H9 (cell line): ENCODE measurements at regions not wholly inside any gene's neighbourhood (a gene's known extent, or its start where the extent isn't known, plus 50 kb on each side); places are given as distances from the start of the nearest gene placed in this dataset.
A peak's percentile ranks its signal among the peaks of the same experiment; 100 is the strongest.

Source experiments
- DNase-seq: peaks from one replicate; pipeline ENCODE4 v3.0.0-alpha.2; 2017
- H2AFZ ChIP-seq: one replicate; pipeline ENCODE4 v1.6.1; 2013; ENCODE audit warnings: mild to moderate bottlenecking, low read length, control low read depth, moderate library complexity
- H2AK5ac ChIP-seq: 2 replicates; pipeline ENCODE4 v1.6.1; 2013; ENCODE audit warnings: low read length, control low read depth, mixed read lengths; ENCODE audit not compliant: insufficient read length
- H2BK120ac ChIP-seq: one replicate; pipeline ENCODE4 v1.6.1; 2013; ENCODE audit warnings: low read depth, mild to moderate bottlenecking, low read length, control low read depth, inconsistent platforms; ENCODE audit not compliant: poor library complexity, severe bottlenecking
- H2BK12ac ChIP-seq: 2 replicates; pipeline ENCODE4 v1.6.1; 2013; ENCODE audit warnings: low read length, control low read depth, mixed read lengths, low read depth; ENCODE audit not compliant: insufficient read length
- H2BK15ac ChIP-seq: 2 replicates; pipeline ENCODE4 v1.6.1; 2013; ENCODE audit warnings: low read depth, low read length, control low read depth
- H2BK20ac ChIP-seq: one replicate; pipeline ENCODE4 v1.6.1; 2013; ENCODE audit warnings: low read depth, mild to moderate bottlenecking, low read length, control low read depth, inconsistent platforms; ENCODE audit not compliant: poor library complexity, severe bottlenecking
- H2BK5ac ChIP-seq: 2 replicates; pipeline ENCODE4 v1.6.1; 2013; ENCODE audit warnings: low read length, control low read depth, mixed read lengths; ENCODE audit not compliant: insufficient read length
- H3K14ac ChIP-seq: 2 replicates; pipeline ENCODE4 v1.6.1; 2013; ENCODE audit warnings: low read length, control low read depth; ENCODE audit not compliant: insufficient read depth
- H3K18ac ChIP-seq: 2 replicates; pipeline ENCODE4 v1.6.1; 2013; ENCODE audit warnings: low read depth, mild to moderate bottlenecking, mixed read lengths, low read length, control low read depth; ENCODE audit not compliant: insufficient read length
- H3K23ac ChIP-seq: 2 replicates; pipeline ENCODE4 v1.6.1; 2013; ENCODE audit warnings: low read length, control low read depth, mixed read lengths, low read depth; ENCODE audit not compliant: insufficient read length
- H3K23me2 ChIP-seq: 2 replicates; pipeline ENCODE4 v1.6.1; 2013; ENCODE audit warnings: low read depth, mild to moderate bottlenecking, mixed read lengths, low read length, control low read depth; ENCODE audit not compliant: insufficient read length, poor library complexity, severe bottlenecking
- H3K27ac ChIP-seq: 2 replicates; pipeline ENCODE4 v1.5.1; 2013; ENCODE audit warnings: low read length, control low read depth, mixed read lengths, low read depth; ENCODE audit not compliant: insufficient read length
- H3K27me3 ChIP-seq: 2 replicates; pipeline ENCODE4 v1.6.1; 2013; ENCODE audit warnings: low read length, control low read depth, inconsistent platforms; ENCODE audit not compliant: insufficient read depth
- H3K4ac ChIP-seq: 2 replicates; pipeline ENCODE4 v1.6.1; 2013; ENCODE audit warnings: low read depth, mild to moderate bottlenecking, control low read depth, inconsistent platforms, low read length, moderate library complexity
- H3K4me1 ChIP-seq: 2 replicates; pipeline ENCODE4 v1.6.1; 2013; ENCODE audit warnings: low read length, control low read depth, inconsistent platforms; ENCODE audit not compliant: insufficient read depth
- H3K4me2 ChIP-seq: 2 replicates; pipeline ENCODE4 v1.6.1; 2013; ENCODE audit warnings: low read length, control low read depth, mixed read lengths; ENCODE audit not compliant: insufficient read length, insufficient read depth
- H3K56ac ChIP-seq: 2 replicates; pipeline ENCODE4 v1.6.1; 2013; ENCODE audit warnings: low read depth, mild to moderate bottlenecking, mixed read lengths, low read length, control low read depth; ENCODE audit not compliant: insufficient read length
- H3K79me1 ChIP-seq: 2 replicates; pipeline ENCODE4 v1.6.1; 2013; ENCODE audit warnings: low read depth, mild to moderate bottlenecking, moderate library complexity, low read length, control low read depth, inconsistent platforms; ENCODE audit not compliant: insufficient read depth, poor library complexity, severe bottlenecking
- H3K79me2 ChIP-seq: 2 replicates; pipeline ENCODE4 v1.6.1; 2013; ENCODE audit warnings: low read length, control low read depth, inconsistent platforms; ENCODE audit not compliant: insufficient read depth
- H3K9ac ChIP-seq: 2 replicates; pipeline ENCODE4 v1.6.1; 2013; ENCODE audit warnings: low read length, control low read depth, mixed read lengths; ENCODE audit not compliant: insufficient read length; ENCODE audit errors: extremely low read depth
- H3K9me3 ChIP-seq: one replicate; pipeline ENCODE4 v1.6.1; 2013; ENCODE audit warnings: low read depth, low read length, inconsistent platforms; ENCODE audit not compliant: control insufficient read depth
- H3T11ph ChIP-seq: one replicate; pipeline ENCODE4 v1.6.1; 2013; ENCODE audit warnings: mild to moderate bottlenecking, low read length, control low read depth, inconsistent platforms
- H4K20me1 ChIP-seq: one replicate; pipeline ENCODE4 v1.6.1; 2013; ENCODE audit not compliant: control insufficient read depth, insufficient read length, insufficient read depth
- H4K5ac ChIP-seq: 2 replicates; pipeline ENCODE4 v1.6.1; 2013; ENCODE audit warnings: low read depth, mild to moderate bottlenecking, mixed read lengths, low read length, control low read depth; ENCODE audit not compliant: insufficient read length
- H4K8ac ChIP-seq: replicated peaks from 2 replicates; pipeline ENCODE4 v1.6.1; 2013; ENCODE audit warnings: low read length, control low read depth, mixed read lengths, low read depth; ENCODE audit not compliant: insufficient read length
- H4K91ac ChIP-seq: 2 replicates; pipeline ENCODE4 v1.6.1; 2013; ENCODE audit warnings: low read depth, mild to moderate bottlenecking, moderate library complexity, mixed read lengths, low read length, control low read depth; ENCODE audit not compliant: insufficient read length
- H3K27ac Mint-ChIP-seq, 3 experiments: 2 replicates in 2 of 3; 3 replicates in 1 of 3; pipeline ENCODE4 v1.8.0; 2020 to 2021; ENCODE audit warnings: mixed read lengths in 3 of 3, mild to moderate bottlenecking in 1 of 3, moderate library complexity in 1 of 3
- H3K27me3 Mint-ChIP-seq: 2 replicates; pipeline ENCODE4 v1.8.0; 2021; ENCODE audit warnings: low read depth, mild to moderate bottlenecking, moderate library complexity, mixed read lengths
- H3K36me3 Mint-ChIP-seq, 3 experiments: 2 replicates in 2 of 3; 3 replicates in 1 of 3; pipeline ENCODE4 v1.8.0; 2020 to 2021; ENCODE audit warnings: low read depth in 3 of 3, mixed read lengths in 3 of 3; ENCODE audit not compliant: insufficient read depth in 1 of 3
- H3K4me1 Mint-ChIP-seq, 2 experiments: 2 replicates each; pipeline ENCODE4 v1.8.0; 2020; ENCODE audit warnings: mixed read lengths in 2 of 2
- H3K4me3 Mint-ChIP-seq, 2 experiments: 2 replicates in 1 of 2; 3 replicates in 1 of 2; pipeline ENCODE4 v1.8.0; 2020 to 2021; ENCODE audit warnings: mild to moderate bottlenecking in 2 of 2, mixed read lengths in 2 of 2, moderate library complexity in 1 of 2
- H3K9me3 Mint-ChIP-seq, 2 experiments: 2 replicates in 1 of 2; 3 replicates in 1 of 2; pipeline ENCODE4 v1.8.0; 2020; ENCODE audit warnings: mild to moderate bottlenecking in 2 of 2, mixed read lengths in 2 of 2, moderate library complexity in 1 of 2
- WGBS: extraction: QIAGEN DNeasy Blood & Tissue Kit; methylation state at CpG from one replicate; pipeline ENCODE4 v1.1.7; 2013; ENCODE audit warnings: missing lambda C conversion rate, low lambda C conversion rate, mixed read lengths; ENCODE audit not compliant: insufficient read length; ENCODE audit errors: extremely low coverage; 5-methylcytosine and 5-hydroxymethylcytosine counted together
- TF ChIP-seq, protein P1 (sequence below): fragments of 200-600 bp; sonication (generic); conservative IDR thresholded peaks from 3 replicates; pipeline ENCODE4 v1.8.0; 2021; ENCODE audit warnings: antibody characterized with exemption, mild to moderate bottlenecking

DNA sequence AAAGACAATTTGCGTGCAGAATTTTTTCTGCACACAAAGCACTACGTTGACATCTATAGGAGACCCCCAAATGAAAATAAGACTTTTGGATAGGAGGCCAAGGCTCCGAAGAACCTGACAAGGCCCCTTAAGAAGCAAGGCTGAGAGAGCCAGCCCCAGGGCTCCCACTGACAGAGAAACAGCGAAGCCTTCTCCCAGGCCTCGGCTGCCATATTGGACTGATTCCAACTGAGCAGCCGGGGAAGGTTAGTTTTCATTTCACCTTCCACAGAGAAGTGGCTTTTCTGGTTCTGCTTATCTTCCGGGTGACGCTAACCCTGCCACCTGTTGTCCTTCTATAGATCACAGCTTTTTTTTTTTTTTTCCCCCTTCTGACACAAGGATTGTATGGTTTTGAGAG, 356.7 kb downstream of the SOX9 start:
- Mint-ChIP-seq H3K27ac (peak overlapping the region in 2 of 3 experiments; percentile 94 to 100; a peak in 4 of 7 replicates), H3K4me1 (peaks cover 47 to 50% of the 10 kb centered on the region in 2 experiments), H3K9me3 (peaks cover 0 to 8% of the 10 kb centered on the region in 2 experiments; a peak in 4 of 5 replicates), H3K4me3 (0 out of 5 replicates have a peak overlapping the region, but pooled peaks of 1 of the 2 experiments have one; percentile 39), H3K36me3 (peaks cover 0 to 15% (median 2%) of the 10 kb centered on the region in 3 experiments; a peak in 2 of 7 replicates), H3K27me3 (peaks cover 2% of the 10 kb centered on the region; the same call in 1 of the 2 replicates)
- Histone ChIP-seq H2AK5ac (no peak overlapping the region), H3K27me3 (no peaks in the 10 kb centered on the region), H2BK15ac (no peak overlapping the region), H2BK120ac (peak overlapping the region; percentile 52), H3K18ac (peak overlapping the region; percentile 42), H4K8ac (no peak overlapping the region), H4K5ac (no peak overlapping the region), H4K91ac (no peak overlapping the region), H3K23me2 (no peaks in the 10 kb centered on the region), H3K4me2 (no peak overlapping the region), H3K79me1 (no peaks in the 10 kb centered on the region), H3T11ph (no peak overlapping the region), H3K27ac (peak overlapping the region; percentile 62), H3K14ac (no peak overlapping the region), H3K4me1 (peaks cover 20% of the 10 kb centered on the region), H3K9ac (no peak overlapping the region), H3K9me3 (no peaks in the 10 kb centered on the region), H2BK12ac (peak overlapping the region; percentile 21), H3K4ac (peak overlapping the region; percentile 85; the same call in 1 of the 2 replicates), H2BK20ac (no peak overlapping the region), H3K23ac (no peak overlapping the region), H2AFZ (no peak overlapping the region), H3K79me2 (no peaks in the 10 kb centered on the region), H4K20me1 (no peaks in the 10 kb centered on the region), H2BK5ac (no peak overlapping the region), H3K56ac (no peak overlapping the region)
- no CpG with 5 or more reads among the region's 8 CpGs for WGBS
- TF ChIP-seq, protein P1, sequence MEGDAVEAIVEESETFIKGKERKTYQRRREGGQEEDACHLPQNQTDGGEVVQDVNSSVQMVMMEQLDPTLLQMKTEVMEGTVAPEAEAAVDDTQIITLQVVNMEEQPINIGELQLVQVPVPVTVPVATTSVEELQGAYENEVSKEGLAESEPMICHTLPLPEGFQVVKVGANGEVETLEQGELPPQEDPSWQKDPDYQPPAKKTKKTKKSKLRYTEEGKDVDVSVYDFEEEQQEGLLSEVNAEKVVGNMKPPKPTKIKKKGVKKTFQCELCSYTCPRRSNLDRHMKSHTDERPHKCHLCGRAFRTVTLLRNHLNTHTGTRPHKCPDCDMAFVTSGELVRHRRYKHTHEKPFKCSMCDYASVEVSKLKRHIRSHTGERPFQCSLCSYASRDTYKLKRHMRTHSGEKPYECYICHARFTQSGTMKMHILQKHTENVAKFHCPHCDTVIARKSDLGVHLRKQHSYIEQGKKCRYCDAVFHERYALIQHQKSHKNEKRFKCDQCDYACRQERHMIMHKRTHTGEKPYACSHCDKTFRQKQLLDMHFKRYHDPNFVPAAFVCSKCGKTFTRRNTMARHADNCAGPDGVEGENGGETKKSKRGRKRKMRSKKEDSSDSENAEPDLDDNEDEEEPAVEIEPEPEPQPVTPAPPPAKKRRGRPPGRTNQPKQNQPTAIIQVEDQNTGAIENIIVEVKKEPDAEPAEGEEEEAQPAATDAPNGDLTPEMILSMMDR, result no peak
- DNase-seq, result no peak
